ENCODE measurements at regions not wholly inside any gene's neighbourhood (a gene's known extent, or its start where the extent isn't known, plus 50 kb on each side); places are given as distances from the start of the nearest gene placed in this dataset.

DNA sequence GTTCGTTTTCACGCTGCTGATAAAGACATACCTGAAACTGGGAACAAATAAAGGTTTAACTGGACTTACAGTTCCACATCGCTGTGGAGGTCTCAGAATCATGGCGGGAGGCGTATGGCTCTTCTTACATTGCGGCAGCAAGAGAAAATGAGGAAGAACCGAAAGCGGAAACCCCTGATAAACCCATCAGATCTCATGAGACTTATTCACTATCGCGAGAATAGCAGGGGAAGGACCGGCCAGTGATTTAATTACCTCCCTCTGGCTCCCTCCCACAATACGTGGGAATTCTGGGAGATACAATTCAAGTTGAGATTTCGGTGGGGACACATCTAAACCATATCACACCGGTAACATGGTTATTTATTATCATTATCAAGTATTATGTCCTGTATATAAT is 2204.5 kb downstream of the ARAP2 start:
- TF ChIP-seq EZH2 (IDR thresholded peaks at IDR 0.05; ENCODE audit: insufficient read depth, poor library complexity, severe bottlenecking) (no peak), EZH2phosphoT487 (IDR thresholded peaks at IDR 0.05; ENCODE audit: insufficient read depth, low read depth) (no peak)
